OCI-LY7 (cell line): ENCODE measurements at regions not wholly inside any gene's neighbourhood (a gene's known extent, or its start where the extent isn't known, plus 50 kb on each side); places are given as distances from the start of the nearest gene placed in this dataset.
"Not testable (repeated sequence)": the region's sequence is repeated elsewhere in the genome, so short reads cannot be mapped to it uniquely, and the experiment has no call there.

Source experiments
- BruUV-seq: library from RNA; stranded (reverse); fragments of 400-500 nt; replicated peaks from 2 replicates; lab custom pipeline; 2021; lab: Mats Ljungman, UMichigan
- CTCF ChIA-PET: fragments of 300-600 bp; sonication (Branson Sonifier 250); formaldehyde crosslinking; loops from one replicate; lab custom pipeline; 2022; ENCODE audit warnings: antibody characterized with exemption; ENCODE audit not compliant: unreplicated experiment; lab: Charles Lee
- POLR2A ChIA-PET: fragments of 300-600 bp; sonication (Branson Sonifier 250); formaldehyde crosslinking; loops from one replicate; lab custom pipeline; 2022; ENCODE audit warnings: antibody characterized with exemption; lab: Charles Lee
- DNase-seq: peaks from one replicate; pipeline ENCODE4 v3.0.0-alpha.2; 2015; ENCODE audit warnings: low spot score
- H2AFZ ChIP-seq: fragments of 200-600 bp; sonication (generic), shearing (Covaris generic); 2 replicates; pipeline ENCODE4 v1.6.1; 2014; ENCODE audit warnings: mild to moderate bottlenecking, antibody characterized with exemption, low read length, moderate library complexity
- H3K27ac ChIP-seq: fragments of 200-600 bp; sonication (generic); 2 replicates; pipeline ENCODE4 v1.5.1; 2014; ENCODE audit warnings: mixed run types, low read depth, mild to moderate bottlenecking, moderate library complexity, low read length, inconsistent platforms; ENCODE audit not compliant: poor library complexity, severe bottlenecking
- H3K36me3 ChIP-seq: fragments of 200-600 bp; sonication (generic); 2 replicates; pipeline ENCODE4 v1.6.1; 2014; ENCODE audit warnings: mild to moderate bottlenecking, antibody characterized with exemption, low read length, moderate library complexity, mixed read lengths; ENCODE audit not compliant: insufficient read depth
- H3K4me1 ChIP-seq: fragments of 200-600 bp; sonication (generic); 2 replicates; pipeline ENCODE4 v1.5.1; 2014; ENCODE audit warnings: mild to moderate bottlenecking, low read length; ENCODE audit not compliant: insufficient read depth, poor library complexity, severe bottlenecking
- H3K4me2 ChIP-seq: fragments of 200-600 bp; sonication (generic); 2 replicates; pipeline ENCODE4 v1.6.1; 2014; ENCODE audit warnings: mild to moderate bottlenecking, low read length
- H3K4me3 ChIP-seq: fragments of 200-600 bp; sonication (generic); 2 replicates; pipeline ENCODE4 v1.5.1; 2014; ENCODE audit warnings: mild to moderate bottlenecking, low read depth, low read length; ENCODE audit not compliant: poor library complexity, severe bottlenecking
- H3K79me2 ChIP-seq: fragments of 200-600 bp; sonication (generic); 2 replicates; pipeline ENCODE4 v1.6.1; 2016; ENCODE audit warnings: low read depth, mild to moderate bottlenecking, low read length, moderate library complexity, mixed read lengths; ENCODE audit not compliant: insufficient read depth
- H3K9me2 ChIP-seq: fragments of 200-600 bp; sonication (generic); 2 replicates; pipeline ENCODE4 v1.6.1; 2016; ENCODE audit warnings: mild to moderate bottlenecking, low read length, mixed read lengths; ENCODE audit not compliant: insufficient read depth
- H3K9me3 ChIP-seq: fragments of 200-600 bp; sonication (generic); 2 replicates; pipeline ENCODE4 v1.6.1; 2014; ENCODE audit warnings: mild to moderate bottlenecking, mixed run types, low read length, mixed read lengths
- H4K20me1 ChIP-seq: fragments of 200-600 bp; sonication (generic); 2 replicates; pipeline ENCODE4 v1.6.1; 2014; ENCODE audit warnings: mild to moderate bottlenecking, antibody characterized with exemption, low read length, moderate library complexity, mixed read lengths; ENCODE audit not compliant: insufficient read depth
- EZH2phosphoT487 ChIP-seq: fragments of 200-600 bp; sonication (generic); IDR thresholded peaks from 2 replicates; pipeline ENCODE4 v1.6.1; 2018; ENCODE audit warnings: low read depth, borderline replicate concordance, mild to moderate bottlenecking, mixed run types, antibody characterized with exemption, low read length, moderate library complexity, mixed read lengths
- intact Hi-C: fragments of 100-400 bp; cut with micrococcal nuclease; formaldehyde crosslinking; loops from one replicate; pipeline ENCODE4 v1.10.0; 2022; ENCODE audit not compliant: unreplicated experiment
- TF ChIP-seq, protein P1 (sequence below): fragments of 200-600 bp; sonication (generic); conservative IDR thresholded peaks from 2 replicates; pipeline ENCODE4 v1.5.1; 2014; ENCODE audit warnings: mild to moderate bottlenecking, antibody characterized with exemption, low read length, moderate library complexity, mixed read lengths

DNA sequence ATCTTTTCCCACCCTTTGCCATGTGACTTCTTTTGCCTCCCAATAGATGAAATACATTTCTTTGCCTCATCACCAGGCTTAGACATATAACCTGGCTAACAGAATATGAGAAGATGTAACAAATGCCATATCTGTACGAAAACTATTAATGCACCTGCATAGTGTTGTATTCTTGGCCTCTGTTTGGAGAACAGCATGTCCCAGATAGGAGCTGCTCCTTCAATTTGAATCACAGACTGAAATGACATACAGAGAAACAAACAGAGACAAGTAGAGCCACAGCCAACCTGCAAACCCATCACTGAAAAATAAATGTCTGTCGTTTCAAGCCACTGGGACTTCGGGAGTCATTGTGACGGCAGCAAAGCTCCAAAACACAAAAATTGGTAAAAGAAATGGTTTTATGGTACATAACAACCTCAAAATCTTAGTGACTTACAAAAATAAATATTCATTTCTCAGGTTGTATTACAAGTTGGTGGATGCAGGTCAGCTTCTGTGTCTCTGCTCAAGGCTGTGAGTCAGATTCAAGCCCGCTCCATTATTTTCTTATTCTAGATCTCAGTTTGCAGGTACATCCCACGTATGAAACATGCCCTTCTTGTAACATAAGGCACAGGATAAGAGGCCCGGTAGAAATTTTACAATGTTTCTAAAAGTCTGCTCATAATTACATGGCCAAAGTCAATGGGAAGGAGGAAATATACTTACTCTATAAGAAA is 171.3 kb upstream of the SOX6 start:
- intact Hi-C loops, result no loop called here
- no peaks in the 10 kb centered on the region for H3K79me2 ChIP-seq

GRCh38 chr11:16526947-16527346 is 170.6 kb upstream of the SOX6 start:
- CTCF ChIA-PET, result no interaction called here
- DNase-seq, result no peak
- Histone ChIP-seq H3K79me2 (no peaks in the 10 kb centered on the region), H3K9me3 (no peaks in the 10 kb centered on the region), H3K27ac (no peak overlapping the region), H3K4me3 (no peak overlapping the region), H3K4me2 (no peak overlapping the region), H3K36me3 (no peaks in the 10 kb centered on the region), H3K4me1 (no peaks in the 10 kb centered on the region), H3K9me2 (no peaks in the 10 kb centered on the region), H2AFZ (no peak overlapping the region), H4K20me1 (no peaks in the 10 kb centered on the region)
- POLR2A ChIA-PET, result no interaction called here
- intact Hi-C loops, result no loop called here
- no TSS peak for BruUV-seq
- no peak for TF ChIP-seq EZH2phosphoT487
- TF ChIP-seq, protein P1, sequence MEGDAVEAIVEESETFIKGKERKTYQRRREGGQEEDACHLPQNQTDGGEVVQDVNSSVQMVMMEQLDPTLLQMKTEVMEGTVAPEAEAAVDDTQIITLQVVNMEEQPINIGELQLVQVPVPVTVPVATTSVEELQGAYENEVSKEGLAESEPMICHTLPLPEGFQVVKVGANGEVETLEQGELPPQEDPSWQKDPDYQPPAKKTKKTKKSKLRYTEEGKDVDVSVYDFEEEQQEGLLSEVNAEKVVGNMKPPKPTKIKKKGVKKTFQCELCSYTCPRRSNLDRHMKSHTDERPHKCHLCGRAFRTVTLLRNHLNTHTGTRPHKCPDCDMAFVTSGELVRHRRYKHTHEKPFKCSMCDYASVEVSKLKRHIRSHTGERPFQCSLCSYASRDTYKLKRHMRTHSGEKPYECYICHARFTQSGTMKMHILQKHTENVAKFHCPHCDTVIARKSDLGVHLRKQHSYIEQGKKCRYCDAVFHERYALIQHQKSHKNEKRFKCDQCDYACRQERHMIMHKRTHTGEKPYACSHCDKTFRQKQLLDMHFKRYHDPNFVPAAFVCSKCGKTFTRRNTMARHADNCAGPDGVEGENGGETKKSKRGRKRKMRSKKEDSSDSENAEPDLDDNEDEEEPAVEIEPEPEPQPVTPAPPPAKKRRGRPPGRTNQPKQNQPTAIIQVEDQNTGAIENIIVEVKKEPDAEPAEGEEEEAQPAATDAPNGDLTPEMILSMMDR, result no peak

More for the DNA sequence above, 171.3 kb upstream of the SOX6 start:
- Histone ChIP-seq H3K9me3 (no peaks in the 10 kb centered on the region), H3K4me2 (no peak overlapping the region), H3K36me3 (no peaks in the 10 kb centered on the region), H2AFZ (no peak overlapping the region), H3K27ac (no peak overlapping the region), H3K4me3 (no peak overlapping the region), H3K4me1 (no peaks in the 10 kb centered on the region), H3K9me2 (no peaks in the 10 kb centered on the region), H4K20me1 (no peaks in the 10 kb centered on the region)
- POLR2A ChIA-PET, result no interaction called here
- no TSS peak for BruUV-seq
- CTCF ChIA-PET, result no interaction called here
- TF ChIP-seq EZH2phosphoT487, result no peak
- TF ChIP-seq, protein P1, result no peak
- DNase-seq, result no peak

GRCh38 chr11:16520713-16521112 is 164.4 kb upstream of the SOX6 start:
- H3K4me3 ChIP-seq, H3K9me3 ChIP-seq, CTCF ChIA-PET, H4K20me1 ChIP-seq, H2AFZ ChIP-seq, H3K4me2 ChIP-seq, DNase-seq, BruUV-seq, H3K4me1 ChIP-seq, H3K36me3 ChIP-seq, H3K27ac ChIP-seq, intact Hi-C loops, H3K9me2 ChIP-seq, POLR2A ChIA-PET, H3K79me2 ChIP-seq: not testable (repeated sequence)
